ENCODE measurements at regions not wholly inside any gene's neighbourhood (a gene's known extent, or its start where the extent isn't known, plus 50 kb on each side); places are given as distances from the start of the nearest gene placed in this dataset.
A peak's percentile ranks its signal among the peaks of the same experiment; 100 is the strongest.

- TF ChIP-seq CTCF (IDR thresholded peaks at IDR 0.05; ENCODE audit: poor library complexity, severe bottlenecking) (peak; percentile 59), SMC3 (conservative IDR thresholded peaks at IDR 0.05; ENCODE audit: poor library complexity) (peak; percentile 58), POLR2AphosphoS5 (IDR thresholded peaks at IDR 0.05) (no peak), RAD21 (conservative IDR thresholded peaks at IDR 0.05) (peak; percentile 64), REST (IDR thresholded peaks at IDR 0.05; ENCODE audit: borderline replicate concordance) (no peak), EP300 (conservative IDR thresholded peaks at IDR 0.05; ENCODE audit: poor library complexity, severe bottlenecking) (no peak), EZH2 (IDR thresholded peaks at IDR 0.05; ENCODE audit: borderline replicate concordance, insufficient read depth, low read length, poor library complexity, severe bottlenecking) (no peak)
Measured at GRCh38 chr9:86637515-86637914, 283.3 kb upstream of the TUT7 start.

All from neural cell (in vitro differentiated cells).